ENCODE measurements at regions not wholly inside any gene's neighbourhood (a gene's known extent, or its start where the extent isn't known, plus 50 kb on each side); places are given as distances from the start of the nearest gene placed in this dataset.

GRCh38 chr3:145070795-145071194, 1090.2 kb downstream of the PLOD2 start:
- H3F3A ChIP-seq (ENCODE audit: control insufficient read depth, insufficient read depth): no peaks in the 10 kb centered on the region
- H3K27me3 ChIP-seq (ENCODE audit: control insufficient read depth, low read length): no peaks in the 10 kb centered on the region
- H4K20me1 ChIP-seq (ENCODE audit: control insufficient read depth, insufficient read depth, low read depth, low read length): no peaks in the 10 kb centered on the region
- no peaks in the 10 kb centered on the region for H3K79me2 ChIP-seq (ENCODE audit: control insufficient read depth, low read length)
- H3K9me2 ChIP-seq (replicated peaks; ENCODE audit: control insufficient read depth, low read length): no peaks in the 10 kb centered on the region
- H3K9me3 ChIP-seq (ENCODE audit: control insufficient read depth, insufficient read depth, low read length): no peaks in the 10 kb centered on the region
- H3K36me3 ChIP-seq (ENCODE audit: control insufficient read depth, low read length): no peaks in the 10 kb centered on the region
- H3K4me2 ChIP-seq (ENCODE audit: low read length): no peak overlapping the region
- H3K27ac ChIP-seq (ENCODE audit: low read depth, low read length): no peak overlapping the region
- TF ChIP-seq CTCF (IDR thresholded peaks at IDR 0.05; ENCODE audit: low read depth, low read length, poor library complexity, severe bottlenecking) (no peak), EZH2phosphoT487 (IDR thresholded peaks at IDR 0.05; ENCODE audit: borderline replicate concordance, low read length) (no peak)
- H3K4me3 ChIP-seq (ENCODE audit: low read length): no peak overlapping the region
- no peaks in the 10 kb centered on the region for H3K4me1 ChIP-seq (ENCODE audit: control insufficient read depth, low read length)

- no peaks in the 10 kb centered on the region for H3K27me3 ChIP-seq (ENCODE audit: control insufficient read depth, low read length)
- H3K9me2 ChIP-seq (replicated peaks; ENCODE audit: control insufficient read depth, low read length): no peaks in the 10 kb centered on the region
- H3K27ac ChIP-seq (ENCODE audit: low read depth, low read length): no peak overlapping the region
- no peak overlapping the region for H3K4me2 ChIP-seq (ENCODE audit: low read length)
- no peaks in the 10 kb centered on the region for H3K79me2 ChIP-seq (ENCODE audit: control insufficient read depth, low read length)
- H4K20me1 ChIP-seq (ENCODE audit: control insufficient read depth, insufficient read depth, low read depth, low read length): no peaks in the 10 kb centered on the region
- H3K4me1 ChIP-seq (ENCODE audit: control insufficient read depth, low read length): no peaks in the 10 kb centered on the region
- no peaks in the 10 kb centered on the region for H3K36me3 ChIP-seq (ENCODE audit: control insufficient read depth, low read length)
- no peak overlapping the region for H3K4me3 ChIP-seq (ENCODE audit: low read length)
- H3K9me3 ChIP-seq (ENCODE audit: control insufficient read depth, insufficient read depth, low read length): no peaks in the 10 kb centered on the region
- no peak for TF ChIP-seq EZH2phosphoT487 (IDR thresholded peaks at IDR 0.05; ENCODE audit: borderline replicate concordance, low read length)
- no peaks in the 10 kb centered on the region for H3F3A ChIP-seq (ENCODE audit: control insufficient read depth, insufficient read depth)
These were observed 1081.5 kb downstream of the PLOD2 start for GRCh38 chr3:145079436-145079835.

- Histone ChIP-seq H3K79me2 (ENCODE audit: control insufficient read depth, low read length) (no peaks in the 10 kb centered on the region), H3K36me3 (ENCODE audit: control insufficient read depth, low read length) (no peaks in the 10 kb centered on the region), H3K27me3 (ENCODE audit: control insufficient read depth, low read length) (no peaks in the 10 kb centered on the region), H3K4me1 (ENCODE audit: control insufficient read depth, low read length) (no peaks in the 10 kb centered on the region), H3K4me2 (ENCODE audit: low read length) (no peak overlapping the region), H3K9me2 (replicated peaks; ENCODE audit: control insufficient read depth, low read length) (no peaks in the 10 kb centered on the region), H3K9me3 (ENCODE audit: control insufficient read depth, insufficient read depth, low read length) (no peaks in the 10 kb centered on the region), H3F3A (ENCODE audit: control insufficient read depth, insufficient read depth) (no peaks in the 10 kb centered on the region), H4K20me1 (ENCODE audit: control insufficient read depth, insufficient read depth, low read depth, low read length) (no peaks in the 10 kb centered on the region), H3K27ac (ENCODE audit: low read depth, low read length) (no peak overlapping the region), H3K4me3 (ENCODE audit: low read length) (no peak overlapping the region)
- TF ChIP-seq CTCF (IDR thresholded peaks at IDR 0.05; ENCODE audit: low read depth, low read length, poor library complexity, severe bottlenecking) (no peak), EZH2phosphoT487 (IDR thresholded peaks at IDR 0.05; ENCODE audit: borderline replicate concordance, low read length) (no peak)
These were observed 1073.9 kb downstream of the PLOD2 start for GRCh38 chr3:145087038-145087437.

- H3K9me3 ChIP-seq (ENCODE audit: control insufficient read depth, insufficient read depth, low read length): no peaks in the 10 kb centered on the region
- no peaks in the 10 kb centered on the region for H3F3A ChIP-seq (ENCODE audit: control insufficient read depth, insufficient read depth)
- no peak overlapping the region for H3K4me3 ChIP-seq (ENCODE audit: low read length)
- TF ChIP-seq CTCF (IDR thresholded peaks at IDR 0.05; ENCODE audit: low read depth, low read length, poor library complexity, severe bottlenecking): no peak
- no peak for TF ChIP-seq EZH2phosphoT487 (IDR thresholded peaks at IDR 0.05; ENCODE audit: borderline replicate concordance, low read length)
- no peaks in the 10 kb centered on the region for H4K20me1 ChIP-seq (ENCODE audit: control insufficient read depth, insufficient read depth, low read depth, low read length)
- H3K27ac ChIP-seq (ENCODE audit: low read depth, low read length): no peak overlapping the region
- no peaks in the 10 kb centered on the region for H3K9me2 ChIP-seq (replicated peaks; ENCODE audit: control insufficient read depth, low read length)
- H3K4me1 ChIP-seq (ENCODE audit: control insufficient read depth, low read length): no peaks in the 10 kb centered on the region
- H3K4me2 ChIP-seq (ENCODE audit: low read length): no peak overlapping the region
- H3K36me3 ChIP-seq (ENCODE audit: control insufficient read depth, low read length): no peaks in the 10 kb centered on the region
- H3K27me3 ChIP-seq (ENCODE audit: control insufficient read depth, low read length): no peaks in the 10 kb centered on the region
- H3K79me2 ChIP-seq (ENCODE audit: control insufficient read depth, low read length): no peaks in the 10 kb centered on the region
These were observed 1072.1 kb downstream of the PLOD2 start for GRCh38 chr3:145088917-145089316.

All from DOHH2 (cell line).